GM12878 (cell line): ENCODE measurements at regions not wholly inside any gene's neighbourhood (a gene's known extent, or its start where the extent isn't known, plus 50 kb on each side); places are given as distances from the start of the nearest gene placed in this dataset.

Source experiments
- ATAC-seq: fragments of 200-7000 bp; cut with Tn5 transposase; 3 replicates; pipeline ENCODE4 v1.9.1; 2020; ENCODE audit warnings: mild to moderate bottlenecking, moderate library complexity
- BruUV-seq: library from RNA; stranded (reverse); fragments of 400-500 nt; replicated peaks from 2 replicates; lab custom pipeline; 2021; lab: Mats Ljungman, UMichigan
- CTCF ChIA-PET: fragments of 300-600 bp; sonication (Branson Sonifier 250); formaldehyde crosslinking; extraction: SDS; loops from one replicate; lab custom pipeline; 2021; ENCODE audit warnings: inconsistent platforms; lab: Yijun Ruan, JAX
- POLR2A ChIA-PET: fragments of 350-600 bp; formaldehyde crosslinking; extraction: SDS; loops from one replicate; lab custom pipeline; 2021; ENCODE audit warnings: inconsistent platforms; lab: Charles Lee
- RAD21 ChIA-PET: fragments of 300-600 bp; sonication (Branson Sonifier 250); formaldehyde crosslinking; loops from one replicate; lab custom pipeline; 2023; ENCODE audit warnings: antibody characterized with exemption; ENCODE audit not compliant: unreplicated experiment; lab: Charles Lee
- SMC1A ChIA-PET: fragments of 300-600 bp; sonication (Branson Sonifier 250); formaldehyde crosslinking; loops from one replicate; lab custom pipeline; 2023; ENCODE audit not compliant: unreplicated experiment, uncharacterized antibody; lab: Charles Lee
- DNase-seq: peaks from one replicate; pipeline ENCODE4 v3.0.0-alpha.2; 2011; ENCODE audit warnings: low read depth, low spot score
- FAIRE-seq: peaks from 3 replicates; lab custom pipeline; 2011; peaks lifted over from hg19 to GRCh38; lab: Jason Lieb, UNC
- H2AFZ ChIP-seq: 2 replicates; pipeline ENCODE4 v1.6.0; 2011; ENCODE audit warnings: low read depth, low read length, control low read depth; ENCODE audit not compliant: control insufficient read depth
- H3K27ac ChIP-seq: 2 replicates; pipeline ENCODE4 v1.5.1; 2011; ENCODE audit warnings: control low read depth; ENCODE audit not compliant: control insufficient read depth, insufficient read depth
- H3K27me3 ChIP-seq, 2 experiments: replicated peaks in 1 of 2; 2 replicates each; pipeline versions ENCODE4 v1.6.0 to v1.6.1; 2011; ENCODE audit warnings: low read length in 1 of 2; ENCODE audit not compliant: control insufficient read depth in 2 of 2, insufficient read depth in 2 of 2
- H3K36me3 ChIP-seq, 2 experiments: 2 replicates each; pipeline ENCODE4 v1.5.1; 2011; ENCODE audit warnings: low read length in 1 of 2; ENCODE audit not compliant: control insufficient read depth in 2 of 2, insufficient read depth in 2 of 2
- H3K4me1 ChIP-seq: 2 replicates; pipeline ENCODE4 v1.6.1; 2011; ENCODE audit warnings: mild to moderate bottlenecking, low read length, moderate library complexity, mixed read lengths; ENCODE audit not compliant: control insufficient read depth, insufficient read depth
- H3K4me2 ChIP-seq: 2 replicates; pipeline ENCODE4 v1.6.0; 2011; ENCODE audit warnings: control low read depth; ENCODE audit not compliant: control insufficient read depth, insufficient read depth
- H3K4me3 ChIP-seq: fragments of 200-600 bp; sonication (generic); 2 replicates; pipeline ENCODE4 v1.5.1; 2016
- H3K79me2 ChIP-seq: 2 replicates; pipeline ENCODE4 v1.6.0; 2011; ENCODE audit warnings: low read length; ENCODE audit not compliant: control insufficient read depth, insufficient read depth
- H3K9ac ChIP-seq: 2 replicates; pipeline ENCODE4 v1.8.0; 2011; ENCODE audit warnings: low read length, control low read depth, mixed read lengths; ENCODE audit not compliant: control insufficient read depth, insufficient read depth
- H3K9me3 ChIP-seq: replicated peaks from 3 replicates; pipeline ENCODE4 v1.5.1; 2011; ENCODE audit warnings: mild to moderate bottlenecking, low read length; ENCODE audit not compliant: control insufficient read depth, insufficient read depth
- H4K20me1 ChIP-seq: 2 replicates; pipeline ENCODE4 v1.6.0; 2011; ENCODE audit not compliant: control insufficient read depth, insufficient read depth
- CEBPB ChIP-seq, 2 experiments: fragments of 150-350 bp in 1 of 2; IDR thresholded peaks; 2 replicates each; pipeline ENCODE4 v1.6.1; 2012 to 2014; ENCODE audit warnings: low read depth in 2 of 2, low read length in 2 of 2, borderline replicate concordance in 1 of 2, inconsistent platforms in 1 of 2
- CTCF ChIP-seq, 3 experiments: IDR thresholded peaks in 2 of 3; conservative IDR thresholded peaks in 1 of 3; 2 replicates each; pipeline ENCODE4 v1.5.1; 2011; ENCODE audit warnings: low read depth in 3 of 3, low read length in 3 of 3, mild to moderate bottlenecking in 3 of 3, control low read depth in 2 of 3, moderate library complexity in 2 of 3, inconsistent platforms in 1 of 3, mixed read lengths in 1 of 3; ENCODE audit not compliant: control insufficient read depth in 2 of 3, insufficient read depth in 1 of 3; ENCODE audit errors: extremely low read depth in 1 of 3
- EGR1 ChIP-seq, 2 experiments: IDR thresholded peaks; 1 replicate in 1 of 2; 2 replicates in 1 of 2; pipeline ENCODE4 v1.6.1; 2011 to 2012; ENCODE audit warnings: low read depth in 2 of 2, low read length in 2 of 2, borderline replicate concordance in 1 of 2, mild to moderate bottlenecking in 1 of 2, moderate library complexity in 1 of 2
- ESRRA ChIP-seq: IDR thresholded peaks from 2 replicates; pipeline ENCODE4 v1.6.1; 2012; ENCODE audit warnings: mild to moderate bottlenecking, low read length, improper control_type of control experiment
- HCFC1 ChIP-seq: fragments of 150-350 bp; IDR thresholded peaks from 2 replicates; pipeline ENCODE4 v1.6.1; 2014; ENCODE audit warnings: low read length
- MTA2 ChIP-seq: fragments of 450-650 bp; IDR thresholded peaks from 2 replicates; pipeline ENCODE4 v1.6.1; 2016; ENCODE audit warnings: low read depth, mild to moderate bottlenecking, moderate library complexity
- NRF1 ChIP-seq: conservative IDR thresholded peaks from 2 replicates; pipeline ENCODE4 v1.6.1; 2011; ENCODE audit warnings: mild to moderate bottlenecking, low read depth, low read length, improper control_type of control experiment
- RAD51 ChIP-seq: fragments of 450-650 bp; IDR thresholded peaks from 2 replicates; pipeline ENCODE4 v1.6.1; 2016; ENCODE audit warnings: moderate library complexity, mild to moderate bottlenecking, inconsistent platforms
- RELB ChIP-seq: fragments of 450-650 bp; IDR thresholded peaks from 2 replicates; pipeline ENCODE4 v1.6.1; 2017; ENCODE audit warnings: low read depth, mild to moderate bottlenecking, moderate library complexity
- TCF7 ChIP-seq: IDR thresholded peaks from 2 replicates; pipeline ENCODE4 v1.6.1; 2014; ENCODE audit warnings: antibody characterized with exemption, borderline replicate concordance
- ZBTB4 ChIP-seq: fragments of 450-650 bp; formaldehyde crosslinking; IDR thresholded peaks from 2 replicates; pipeline ENCODE4 v1.4.0; 2022; ENCODE audit warnings: mild to moderate bottlenecking, moderate library complexity
- whole genome bisulfite sequencing: methylation state at CpG from one replicate; pipeline ENCODE4 v1.1.6; 2016; ENCODE audit warnings: low lambda C conversion rate; ENCODE audit not compliant: insufficient replicate concordance, insufficient coverage; ENCODE audit errors: missing lambda C conversion rate; 5-methylcytosine and 5-hydroxymethylcytosine counted together
- in situ Hi-C: fragments of 300-500 bp; cut with MboI; formaldehyde crosslinking; loops from 9 replicates; pipeline ENCODE4 v1.14.3; 2018; ENCODE audit warnings: mixed read lengths
- intact Hi-C: fragments of 100-400 bp; cut with micrococcal nuclease; formaldehyde crosslinking; loops from one replicate; pipeline ENCODE4 v1.14.2; 2022; ENCODE audit not compliant: unreplicated experiment

GRCh38 chr2:209189893-209190292 lies 234.0 kb upstream of the MAP2 start:
- H3K27me3 ChIP-seq, result no peaks in the 10 kb centered on the region
- no peak overlapping the region for H3K9ac ChIP-seq
- FAIRE-seq, result no peak
- intact Hi-C loops, result no loop called here
- no peak overlapping the region for H3K27ac ChIP-seq
- ChIA-PET SMC1A (no interaction called here), CTCF (interaction anchor here (1.3 kb wide), 1 partner anchor 18 kb away, joined by 3 read pairs; no protein-coding TSS in a partner anchor), POLR2A (no interaction called here), RAD21 (no interaction called here)
- 0% methylated on average over 1 of the region's 1 CpG for WGBS
- H2AFZ ChIP-seq, result no peak overlapping the region
- H3K4me3 ChIP-seq, result no peak overlapping the region
- no peak for DNase-seq
- in situ Hi-C loops, result no loop called here
- no TSS peak for BruUV-seq
- H3K4me1 ChIP-seq, result no peaks in the 10 kb centered on the region
- peak; percentile 52 for ATAC-seq
- H3K36me3 ChIP-seq, result no peaks in the 10 kb centered on the region
- H4K20me1 ChIP-seq, result no peaks in the 10 kb centered on the region
- no peaks in the 10 kb centered on the region for H3K79me2 ChIP-seq
- TF ChIP-seq MTA2 (no peak), CTCF (IDR thresholded peaks at IDR 0.05 in 2 of 3, conservative IDR thresholded peaks at IDR 0.05 in 1 of 3; ENCODE audit: control insufficient read depth in 2 of 3, extremely low read depth in 1 of 3, insufficient read depth in 1 of 3, low read depth in 3 of 3, low read length in 3 of 3) (no peak), CEBPB (IDR thresholded peaks at IDR 0.05; ENCODE audit: borderline replicate concordance in 1 of 2, low read depth in 2 of 2, low read length in 2 of 2) (no peak)
- H3K9me3 ChIP-seq, result no peaks in the 10 kb centered on the region
- no peak overlapping the region for H3K4me2 ChIP-seq

GRCh38 chr2:209191139-209191538 lies 232.7 kb upstream of the MAP2 start:
- DNase-seq (no peak), FAIRE-seq (no peak), ATAC-seq (no peak; the same call in 2 of the 3 replicates)
- Histone ChIP-seq H3K36me3 (no peaks in the 10 kb centered on the region), H3K9ac (no peak overlapping the region), H3K27me3 (no peaks in the 10 kb centered on the region), H3K27ac (no peak overlapping the region), H3K79me2 (no peaks in the 10 kb centered on the region), H3K4me1 (no peaks in the 10 kb centered on the region), H3K9me3 (no peaks in the 10 kb centered on the region), H3K4me2 (no peak overlapping the region), H3K4me3 (no peak overlapping the region), H4K20me1 (no peaks in the 10 kb centered on the region), H2AFZ (no peak overlapping the region)
- intact Hi-C loops (no loop called here), in situ Hi-C loops (no loop called here)
- ChIA-PET SMC1A (no interaction called here), RAD21 (no interaction called here), POLR2A (no interaction called here), CTCF (no interaction called here)
- BruUV-seq, result no TSS peak
- TF ChIP-seq HCFC1 (no peak), ESRRA (no peak), EGR1 (IDR thresholded peaks at IDR 0.05; ENCODE audit: borderline replicate concordance in 1 of 2, low read depth in 2 of 2, low read length in 2 of 2) (no peak), ZBTB4 (CRISPR knock-in tag) (no peak), TCF7 (no peak), NRF1 (no peak), RELB (no peak), RAD51 (no peak)
